Mammary epithelial cell (primary cell): ENCODE measurements at regions not wholly inside any gene's neighbourhood (a gene's known extent, or its start where the extent isn't known, plus 50 kb on each side); places are given as distances from the start of the nearest gene placed in this dataset.
"Not testable (repeated sequence)": the region's sequence is repeated elsewhere in the genome, so short reads cannot be mapped to it uniquely, and the experiment has no call there.

Experiments
- EZH2 ChIP-seq: IDR thresholded peaks from 2 replicates; pipeline ENCODE4 v1.6.1; 2012; ENCODE audit warnings: low read length, inconsistent platforms, borderline replicate concordance
- TF ChIP-seq, protein P1 (sequence below), 2 donors: IDR thresholded peaks in 1 of 2; conservative IDR thresholded peaks in 1 of 2; 2 replicates each; pipeline ENCODE4 v1.5.1; 2011 to 2012; ENCODE audit warnings: inconsistent platforms in 2 of 2, low read length in 2 of 2, mild to moderate bottlenecking in 2 of 2, control low read depth in 1 of 2, low read depth in 1 of 2; ENCODE audit not compliant: insufficient read depth in 1 of 2; ENCODE audit errors: extremely low read depth in 1 of 2

DNA sequence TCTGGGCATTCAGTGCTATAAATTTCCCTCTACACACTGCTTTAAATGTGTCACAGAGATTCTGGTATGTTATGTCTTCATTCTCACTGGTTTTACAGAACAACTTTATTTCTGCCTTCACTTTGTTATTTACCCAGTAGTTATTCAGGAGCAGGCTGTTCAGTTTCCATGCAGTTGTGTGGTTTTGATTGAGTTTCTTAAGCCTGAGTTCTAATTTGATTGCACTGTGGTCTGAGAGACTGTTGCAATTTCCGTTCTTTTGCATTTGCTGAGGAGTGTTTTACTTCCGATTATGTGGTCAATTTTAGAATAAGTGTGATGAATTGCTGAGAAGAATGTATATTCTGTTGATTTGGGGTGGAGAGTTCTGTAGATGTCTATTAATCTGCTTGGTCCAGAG lies 50.1 kb upstream of the HCRTR2 start:
- TF ChIP-seq, protein P1, sequence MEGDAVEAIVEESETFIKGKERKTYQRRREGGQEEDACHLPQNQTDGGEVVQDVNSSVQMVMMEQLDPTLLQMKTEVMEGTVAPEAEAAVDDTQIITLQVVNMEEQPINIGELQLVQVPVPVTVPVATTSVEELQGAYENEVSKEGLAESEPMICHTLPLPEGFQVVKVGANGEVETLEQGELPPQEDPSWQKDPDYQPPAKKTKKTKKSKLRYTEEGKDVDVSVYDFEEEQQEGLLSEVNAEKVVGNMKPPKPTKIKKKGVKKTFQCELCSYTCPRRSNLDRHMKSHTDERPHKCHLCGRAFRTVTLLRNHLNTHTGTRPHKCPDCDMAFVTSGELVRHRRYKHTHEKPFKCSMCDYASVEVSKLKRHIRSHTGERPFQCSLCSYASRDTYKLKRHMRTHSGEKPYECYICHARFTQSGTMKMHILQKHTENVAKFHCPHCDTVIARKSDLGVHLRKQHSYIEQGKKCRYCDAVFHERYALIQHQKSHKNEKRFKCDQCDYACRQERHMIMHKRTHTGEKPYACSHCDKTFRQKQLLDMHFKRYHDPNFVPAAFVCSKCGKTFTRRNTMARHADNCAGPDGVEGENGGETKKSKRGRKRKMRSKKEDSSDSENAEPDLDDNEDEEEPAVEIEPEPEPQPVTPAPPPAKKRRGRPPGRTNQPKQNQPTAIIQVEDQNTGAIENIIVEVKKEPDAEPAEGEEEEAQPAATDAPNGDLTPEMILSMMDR (conservative IDR thresholded peaks at IDR 0.05 in 1 of 2, IDR thresholded peaks at IDR 0.05 in 1 of 2; ENCODE audit: extremely low read depth in 1 of 2, insufficient read depth in 1 of 2, low read depth in 1 of 2, low read length in 2 of 2) = not testable (repeated sequence)
- TF ChIP-seq EZH2 = not testable (repeated sequence)
